Osteoblast (primary cell): ENCODE measurements at regions not wholly inside any gene's neighbourhood (a gene's known extent, or its start where the extent isn't known, plus 50 kb on each side); places are given as distances from the start of the nearest gene placed in this dataset.

Source experiments
- DNase-seq: peaks from one replicate; pipeline ENCODE4 v3.0.0; 2011; ENCODE audit warnings: low spot score, mixed read lengths; ENCODE audit not compliant: insufficient read length; ENCODE audit errors: missing footprints
- H2AFZ ChIP-seq: 2 replicates; pipeline ENCODE4 v1.6.0; 2011; ENCODE audit warnings: mild to moderate bottlenecking, low read length
- H3K27ac ChIP-seq: 2 replicates; pipeline ENCODE4 v1.5.1; 2011; ENCODE audit warnings: mild to moderate bottlenecking, low read depth, low read length, moderate library complexity
- H3K27me3 ChIP-seq: 2 replicates; pipeline ENCODE4 v1.6.0; 2012; ENCODE audit warnings: mild to moderate bottlenecking, control low read depth, inconsistent platforms, low read length, moderate library complexity; ENCODE audit not compliant: insufficient read depth
- H3K36me3 ChIP-seq: 2 replicates; pipeline ENCODE4 v1.5.1; 2011; ENCODE audit warnings: mild to moderate bottlenecking, low read length, control low read depth, moderate library complexity; ENCODE audit not compliant: insufficient read depth
- H3K4me1 ChIP-seq: 2 replicates; pipeline ENCODE4 v1.5.1; 2011; ENCODE audit warnings: mild to moderate bottlenecking, low read length, control low read depth, moderate library complexity; ENCODE audit not compliant: insufficient read depth
- H3K4me2 ChIP-seq: 2 replicates; pipeline ENCODE4 v1.6.0; 2011; ENCODE audit warnings: mild to moderate bottlenecking, low read length; ENCODE audit not compliant: insufficient read depth
- H3K4me3 ChIP-seq: fragments of 200-600 bp; sonication (generic); 3 replicates; pipeline ENCODE4 v1.5.1; 2012; ENCODE audit warnings: mild to moderate bottlenecking, low read length, inconsistent platforms; ENCODE audit not compliant: insufficient read depth
- H3K79me2 ChIP-seq: 2 replicates; pipeline ENCODE4 v1.6.0; 2012; ENCODE audit warnings: mild to moderate bottlenecking, low read length, control low read depth, inconsistent platforms; ENCODE audit not compliant: insufficient read depth
- H3K9me3 ChIP-seq: 2 replicates; pipeline ENCODE4 v1.5.1; 2011; ENCODE audit warnings: low read depth, low read length, control low read depth
- H4K20me1 ChIP-seq: 2 replicates; pipeline ENCODE4 v1.6.0; 2012; ENCODE audit warnings: mild to moderate bottlenecking, low read length, control low read depth; ENCODE audit not compliant: insufficient read depth
- CTCF ChIP-seq: IDR thresholded peaks from 2 replicates; pipeline ENCODE4 v1.5.1; 2011; ENCODE audit warnings: mild to moderate bottlenecking, low read depth, low read length, moderate library complexity; ENCODE audit errors: extremely low read depth

DNA sequence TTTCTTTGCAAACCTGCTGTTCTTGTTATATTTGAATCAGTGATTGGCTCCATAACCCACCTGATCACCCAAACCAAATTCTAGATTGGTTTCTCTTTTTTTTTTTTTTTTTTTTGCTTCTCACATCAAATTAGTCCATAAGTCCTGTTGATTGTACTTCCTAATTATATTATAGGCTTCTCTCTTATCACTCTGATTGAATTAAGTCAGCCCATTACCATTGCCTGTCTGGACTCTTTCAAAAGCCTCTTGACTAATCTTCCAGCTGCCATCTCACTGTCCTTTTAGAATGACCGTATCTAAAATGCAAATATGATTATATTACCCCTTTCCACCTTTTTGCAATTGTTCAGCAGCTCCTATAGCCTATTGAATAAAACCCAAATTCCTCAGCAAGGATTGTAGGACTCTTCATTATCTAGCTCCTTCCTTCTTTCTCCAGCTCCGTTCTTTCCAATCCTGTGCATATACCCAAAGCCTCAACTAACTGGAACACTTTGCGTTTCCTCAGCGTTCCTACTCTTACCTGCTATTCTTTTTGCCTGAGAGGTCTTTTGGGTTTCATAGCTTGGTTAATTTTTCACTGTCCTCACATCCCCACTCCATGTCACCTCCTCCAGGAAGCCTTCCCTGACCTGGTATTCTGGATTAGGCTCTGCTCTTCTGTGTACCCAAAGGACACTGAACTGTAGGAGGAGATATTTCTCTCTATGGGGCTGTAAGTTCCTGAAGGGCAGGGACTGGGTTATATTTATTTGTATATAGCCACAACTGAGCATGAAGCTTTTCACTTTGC, 423.3 kb downstream of the TMEM135 start:
- no peak overlapping the region for H3K4me3 ChIP-seq
- no peak overlapping the region for H3K4me2 ChIP-seq
- no peaks in the 10 kb centered on the region for H3K79me2 ChIP-seq
- no peak for DNase-seq
- no peak overlapping the region for H3K27ac ChIP-seq
- no peaks in the 10 kb centered on the region for H3K4me1 ChIP-seq
- H3K9me3 ChIP-seq = no peaks in the 10 kb centered on the region
- no peak overlapping the region for H2AFZ ChIP-seq
- H3K36me3 ChIP-seq = no peaks in the 10 kb centered on the region
- H3K27me3 ChIP-seq = no peaks in the 10 kb centered on the region
- H4K20me1 ChIP-seq = no peaks in the 10 kb centered on the region
- TF ChIP-seq CTCF = no peak

GRCh38 chr11:87460279-87460678, 422.5 kb downstream of the TMEM135 start:
- Histone ChIP-seq H3K36me3 (no peaks in the 10 kb centered on the region), H2AFZ (no peak overlapping the region), H3K27me3 (no peaks in the 10 kb centered on the region), H3K4me2 (no peak overlapping the region), H3K4me1 (no peaks in the 10 kb centered on the region), H4K20me1 (no peaks in the 10 kb centered on the region), H3K4me3 (no peak overlapping the region), H3K9me3 (no peaks in the 10 kb centered on the region), H3K27ac (no peak overlapping the region), H3K79me2 (no peaks in the 10 kb centered on the region)
- no peak for TF ChIP-seq CTCF
- DNase-seq = no peak

DNA sequence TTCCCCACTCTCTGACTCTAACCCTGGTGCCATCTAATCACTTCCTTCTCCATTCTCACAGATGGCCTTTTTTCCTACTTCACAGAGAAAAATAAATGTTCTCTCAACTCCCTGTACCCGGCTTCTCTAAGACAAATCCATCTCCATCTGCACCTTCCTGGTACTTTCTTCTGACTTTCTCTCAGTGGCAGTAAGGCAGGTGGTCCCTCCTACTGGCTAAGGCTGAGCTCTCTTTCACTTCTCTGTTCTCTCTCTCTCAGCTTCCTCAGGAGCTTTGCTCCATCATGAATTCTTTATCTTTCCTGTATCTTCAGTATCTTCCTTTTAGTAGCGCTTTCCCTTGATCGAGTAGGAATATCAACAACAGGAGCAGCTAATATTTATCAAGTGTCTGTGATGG, 421.6 kb downstream of the TMEM135 start:
- no peak overlapping the region for H2AFZ ChIP-seq
- no peak for DNase-seq
- H3K4me2 ChIP-seq = no peak overlapping the region
- H3K36me3 ChIP-seq = no peaks in the 10 kb centered on the region
- H3K4me1 ChIP-seq = peaks cover under 1% of the 10 kb centered on the region
- H3K27ac ChIP-seq = no peak overlapping the region
- no peaks in the 10 kb centered on the region for H3K27me3 ChIP-seq
- H4K20me1 ChIP-seq = no peaks in the 10 kb centered on the region
- no peaks in the 10 kb centered on the region for H3K9me3 ChIP-seq
- H3K4me3 ChIP-seq = no peak overlapping the region
- no peaks in the 10 kb centered on the region for H3K79me2 ChIP-seq
- TF ChIP-seq CTCF = no peak

DNA sequence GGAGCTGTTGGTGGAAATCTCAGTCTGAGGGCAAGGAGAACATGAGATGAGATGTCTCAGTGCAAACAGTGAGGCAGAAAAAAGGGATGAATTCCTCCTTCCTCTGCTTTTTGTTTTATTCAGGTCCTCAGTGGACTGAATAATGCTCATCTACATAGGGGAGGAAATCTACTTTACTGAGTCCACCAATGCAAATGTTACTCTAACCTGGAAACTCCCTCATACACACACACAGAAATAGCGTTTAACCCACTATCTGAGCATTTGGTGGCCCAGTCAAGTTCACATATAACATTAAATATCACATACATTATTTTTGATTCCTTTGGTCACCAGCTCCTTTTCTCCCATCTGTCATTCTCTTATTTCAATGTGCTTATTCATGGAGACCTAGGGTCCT, 418.8 kb downstream of the TMEM135 start:
- H3K36me3 ChIP-seq = no peaks in the 10 kb centered on the region
- no peak for TF ChIP-seq CTCF
- H3K27ac ChIP-seq = no peak overlapping the region
- no peaks in the 10 kb centered on the region for H3K9me3 ChIP-seq
- no peak overlapping the region for H3K4me2 ChIP-seq
- no peaks in the 10 kb centered on the region for H4K20me1 ChIP-seq
- H2AFZ ChIP-seq = no peak overlapping the region
- H3K4me1 ChIP-seq = peaks cover 5% of the 10 kb centered on the region
- no peak for DNase-seq
- H3K4me3 ChIP-seq = no peak overlapping the region
- H3K27me3 ChIP-seq = no peaks in the 10 kb centered on the region
- H3K79me2 ChIP-seq = no peaks in the 10 kb centered on the region
